ENCODE measurements at regions not wholly inside any gene's neighbourhood (a gene's known extent, or its start where the extent isn't known, plus 50 kb on each side); places are given as distances from the start of the nearest gene placed in this dataset.

GRCh38 chr13:77431449-77431848, 104.1 kb upstream of the SCEL start:
- TF ChIP-seq, protein P1, sequence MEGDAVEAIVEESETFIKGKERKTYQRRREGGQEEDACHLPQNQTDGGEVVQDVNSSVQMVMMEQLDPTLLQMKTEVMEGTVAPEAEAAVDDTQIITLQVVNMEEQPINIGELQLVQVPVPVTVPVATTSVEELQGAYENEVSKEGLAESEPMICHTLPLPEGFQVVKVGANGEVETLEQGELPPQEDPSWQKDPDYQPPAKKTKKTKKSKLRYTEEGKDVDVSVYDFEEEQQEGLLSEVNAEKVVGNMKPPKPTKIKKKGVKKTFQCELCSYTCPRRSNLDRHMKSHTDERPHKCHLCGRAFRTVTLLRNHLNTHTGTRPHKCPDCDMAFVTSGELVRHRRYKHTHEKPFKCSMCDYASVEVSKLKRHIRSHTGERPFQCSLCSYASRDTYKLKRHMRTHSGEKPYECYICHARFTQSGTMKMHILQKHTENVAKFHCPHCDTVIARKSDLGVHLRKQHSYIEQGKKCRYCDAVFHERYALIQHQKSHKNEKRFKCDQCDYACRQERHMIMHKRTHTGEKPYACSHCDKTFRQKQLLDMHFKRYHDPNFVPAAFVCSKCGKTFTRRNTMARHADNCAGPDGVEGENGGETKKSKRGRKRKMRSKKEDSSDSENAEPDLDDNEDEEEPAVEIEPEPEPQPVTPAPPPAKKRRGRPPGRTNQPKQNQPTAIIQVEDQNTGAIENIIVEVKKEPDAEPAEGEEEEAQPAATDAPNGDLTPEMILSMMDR (IDR thresholded peaks at IDR 0.05; ENCODE audit: low read length), result no peak
- no peak for TF ChIP-seq EZH2 (optimal IDR thresholded peaks at IDR 0.05; ENCODE audit: low read depth, low read length)
